ENCODE measurements at regions not wholly inside any gene's neighbourhood (a gene's known extent, or its start where the extent isn't known, plus 50 kb on each side); places are given as distances from the start of the nearest gene placed in this dataset.

GRCh38 chr10:131033166-131034085, 278.1 kb downstream of the TCERG1L start:
- DNase-seq (ENCODE audit: low read depth in 1 of 2, low spot score in 1 of 2), result no peak

GRCh38 chr10:131034451-131034850, 277.1 kb downstream of the TCERG1L start:
- Histone ChIP-seq H3K27me3 (peaks cover 2% of the 10 kb centered on the region), H3K27ac (no peak overlapping the region), H3K36me3 (no peaks in the 10 kb centered on the region), H3K9me3 (ENCODE audit: low read depth) (no peaks in the 10 kb centered on the region), H3K4me3 (no peak overlapping the region), H3K4me1 (ENCODE audit: low read depth) (no peaks in the 10 kb centered on the region)
- DNase-seq (ENCODE audit: low read depth in 1 of 2, low spot score in 1 of 2), result no peak
- no peak for TF ChIP-seq CTCF (IDR thresholded peaks at IDR 0.05; ENCODE audit: low read depth, low read length)

More at GRCh38 chr10:131033166-131034085, 278.1 kb downstream of the TCERG1L start:
- Histone ChIP-seq H3K27ac (no peak overlapping the region), H3K9me3 (ENCODE audit: low read depth) (no peaks in the 10 kb centered on the region), H3K4me1 (ENCODE audit: low read depth) (no peaks in the 10 kb centered on the region), H3K27me3 (peaks cover 2% of the 10 kb centered on the region), H3K36me3 (no peaks in the 10 kb centered on the region), H3K4me3 (no peak overlapping the region)
- TF ChIP-seq CTCF (IDR thresholded peaks at IDR 0.05; ENCODE audit: low read depth, low read length), result no peak

GRCh38 chr10:131035779-131036178, 275.7 kb downstream of the TCERG1L start:
- TF ChIP-seq CTCF (IDR thresholded peaks at IDR 0.05; ENCODE audit: low read depth, low read length), result no peak
- Histone ChIP-seq H3K4me1 (ENCODE audit: low read depth) (no peaks in the 10 kb centered on the region), H3K27me3 (peaks cover 2% of the 10 kb centered on the region), H3K27ac (no peak overlapping the region), H3K9me3 (ENCODE audit: low read depth) (no peaks in the 10 kb centered on the region), H3K36me3 (no peaks in the 10 kb centered on the region), H3K4me3 (no peak overlapping the region)
- DNase-seq (ENCODE audit: low read depth in 1 of 2, low spot score in 1 of 2), result no peak

DNA sequence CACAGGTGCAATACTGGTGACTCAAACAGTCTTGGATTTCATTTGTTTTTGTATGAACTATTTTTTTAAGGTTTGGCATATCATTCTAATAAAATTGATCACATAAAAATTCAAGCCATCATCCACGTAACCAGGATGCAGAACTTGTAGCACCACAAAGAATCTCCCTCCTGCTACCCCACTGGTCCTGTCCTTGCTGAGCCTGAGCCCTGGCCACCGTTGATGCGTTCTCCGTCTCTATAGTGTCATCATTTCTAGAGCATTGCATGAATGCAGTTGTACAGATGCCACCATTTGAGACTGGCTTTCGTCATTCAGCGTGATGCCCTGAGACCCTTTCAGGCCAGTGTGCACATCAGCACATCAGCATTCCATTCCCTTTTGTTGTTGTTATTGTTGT, 273.5 kb downstream of the TCERG1L start:
- Histone ChIP-seq H3K4me1 (ENCODE audit: low read depth) (no peaks in the 10 kb centered on the region), H3K27ac (no peak overlapping the region), H3K9me3 (ENCODE audit: low read depth) (no peaks in the 10 kb centered on the region), H3K4me3 (no peak overlapping the region), H3K27me3 (peaks cover 2% of the 10 kb centered on the region), H3K36me3 (no peaks in the 10 kb centered on the region)
- TF ChIP-seq CTCF (IDR thresholded peaks at IDR 0.05; ENCODE audit: low read depth, low read length), result no peak
- no peak for DNase-seq (ENCODE audit: low read depth in 1 of 2, low spot score in 1 of 2)

DNA sequence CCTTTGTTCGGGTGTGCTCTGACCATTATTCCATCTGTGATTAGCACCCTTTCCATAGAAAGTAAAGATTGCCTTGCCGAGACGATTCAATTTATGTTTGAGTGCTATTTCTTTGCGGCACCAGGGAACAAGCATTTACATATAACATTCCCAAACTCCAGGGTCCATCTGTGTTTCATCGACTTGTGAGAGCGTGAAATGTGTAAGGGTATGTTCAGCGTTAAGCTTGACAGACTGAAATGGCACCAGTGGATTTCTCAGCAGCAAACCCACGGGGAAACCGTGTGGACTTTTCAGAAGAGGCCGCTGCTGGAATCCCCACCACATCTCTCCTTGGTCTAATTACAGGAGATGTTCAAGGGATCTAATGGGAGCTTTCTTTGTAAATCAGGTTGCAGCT, 270.5 kb downstream of the TCERG1L start:
- no peak for TF ChIP-seq CTCF (IDR thresholded peaks at IDR 0.05; ENCODE audit: low read depth, low read length)
- H3K36me3 ChIP-seq, result no peaks in the 10 kb centered on the region
- H3K4me1 ChIP-seq (ENCODE audit: low read depth), result no peaks in the 10 kb centered on the region
- DNase-seq (ENCODE audit: low read depth in 1 of 2, low spot score in 1 of 2), result no peak
- no peaks in the 10 kb centered on the region for H3K9me3 ChIP-seq (ENCODE audit: low read depth)
- H3K27me3 ChIP-seq, result no peaks in the 10 kb centered on the region
- H3K4me3 ChIP-seq, result no peak overlapping the region
- no peak overlapping the region for H3K27ac ChIP-seq
